ENCODE measurements at regions not wholly inside any gene's neighbourhood (a gene's known extent, or its start where the extent isn't known, plus 50 kb on each side); places are given as distances from the start of the nearest gene placed in this dataset.

GRCh38 chr2:220127311-220127710 lies 499.9 kb downstream of the SLC4A3 start:
- no peak for DNase-seq

DNA sequence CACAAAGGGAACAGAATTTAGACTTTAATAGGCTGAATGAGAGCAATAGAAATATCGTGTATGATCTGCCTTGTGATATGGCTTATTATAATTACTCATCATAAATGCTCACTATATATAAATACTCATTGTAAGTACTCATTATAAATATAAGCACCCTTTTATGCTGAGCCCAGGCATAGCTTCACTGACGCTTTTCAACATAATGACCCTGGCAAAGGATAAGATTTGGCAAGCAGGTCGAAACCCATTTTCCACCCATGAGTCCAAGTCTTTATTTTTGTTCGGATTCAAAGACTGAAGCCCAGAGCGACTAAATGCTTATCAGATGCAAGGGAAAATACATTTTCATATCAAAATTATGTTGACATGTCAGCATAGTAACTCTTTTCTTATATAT lies 500.4 kb downstream of the SLC4A3 start:
- DNase-seq = no peak

DNA sequence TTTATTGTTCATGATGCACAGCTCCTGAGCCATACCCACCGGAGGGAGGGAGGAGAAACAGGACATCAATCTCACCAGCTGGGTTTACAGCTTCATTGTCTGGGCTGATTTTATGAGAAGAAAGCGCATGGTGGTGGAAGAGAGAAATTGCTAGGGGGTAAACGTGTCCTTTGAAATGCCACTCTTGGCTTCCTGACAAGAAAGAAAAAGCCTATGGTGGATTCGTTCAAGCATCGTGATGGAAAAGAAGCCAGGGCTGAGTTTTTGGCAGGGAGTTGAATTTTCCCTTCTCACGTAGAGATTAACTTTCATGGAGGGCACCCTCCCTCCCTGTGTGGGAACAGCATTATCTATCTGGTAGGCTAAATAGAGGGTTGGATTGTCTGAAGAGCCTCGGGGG lies 502.0 kb downstream of the SLC4A3 start:
- DNase-seq = no peak

DNA sequence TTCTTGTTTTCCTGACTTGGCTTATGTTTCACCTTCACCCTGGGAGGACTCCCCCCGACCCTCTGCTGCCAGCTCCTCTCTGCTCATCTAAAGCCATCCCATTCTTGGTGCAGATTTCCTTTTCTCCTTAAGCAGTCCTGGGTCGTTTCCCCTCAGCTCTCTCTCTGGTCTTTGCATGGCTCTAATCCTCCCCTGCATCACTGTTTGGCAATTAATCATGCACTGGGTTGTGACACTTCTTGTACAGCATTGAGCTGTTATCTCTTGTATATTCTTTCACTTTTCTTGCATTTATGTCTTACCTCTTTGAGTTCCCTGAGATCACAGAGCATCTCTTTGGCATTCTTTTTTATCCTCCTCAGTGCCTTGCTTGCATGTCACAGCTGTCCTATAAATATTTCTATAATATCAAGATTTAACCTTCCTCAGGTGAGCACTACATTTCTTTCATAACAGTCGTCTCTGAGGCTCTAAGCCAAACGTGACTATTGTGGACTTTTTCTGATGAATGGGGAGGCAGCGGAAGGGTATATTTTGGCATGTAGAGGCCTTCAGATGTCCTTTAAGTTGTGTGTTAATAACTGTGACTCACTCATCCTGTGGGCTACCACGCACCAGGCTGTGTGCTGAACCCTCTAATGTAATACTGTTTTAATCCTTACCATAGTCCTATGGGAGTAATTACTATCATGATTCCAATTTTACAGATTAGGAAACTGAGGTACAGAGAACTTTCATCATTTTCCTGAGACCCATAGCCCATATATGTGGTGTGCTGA lies 507.5 kb downstream of the SLC4A3 start:
- no peak for DNase-seq

DNA sequence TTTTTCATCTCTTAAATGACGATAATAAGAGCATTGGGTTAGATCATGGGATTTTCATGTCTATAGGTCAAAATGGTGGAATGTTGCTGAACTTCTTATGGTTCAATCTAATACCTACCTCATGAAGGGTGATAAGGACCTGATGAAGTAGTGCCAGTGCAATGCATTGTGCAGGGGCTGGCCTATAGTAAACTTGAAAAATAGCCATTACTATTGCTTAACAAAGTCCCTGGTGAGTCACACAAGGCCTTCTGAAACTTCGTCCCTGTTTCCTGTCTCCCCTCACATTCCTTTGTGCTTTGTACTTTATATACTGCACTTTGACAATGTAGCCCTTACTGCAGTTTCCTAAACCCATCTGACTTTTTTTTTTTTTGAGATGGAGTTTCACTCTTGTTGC lies 515.9 kb downstream of the SLC4A3 start:
- no peak for DNase-seq

GRCh38 chr2:220144411-220144810 lies 517.0 kb downstream of the SLC4A3 start:
- DNase-seq = no peak

DNA sequence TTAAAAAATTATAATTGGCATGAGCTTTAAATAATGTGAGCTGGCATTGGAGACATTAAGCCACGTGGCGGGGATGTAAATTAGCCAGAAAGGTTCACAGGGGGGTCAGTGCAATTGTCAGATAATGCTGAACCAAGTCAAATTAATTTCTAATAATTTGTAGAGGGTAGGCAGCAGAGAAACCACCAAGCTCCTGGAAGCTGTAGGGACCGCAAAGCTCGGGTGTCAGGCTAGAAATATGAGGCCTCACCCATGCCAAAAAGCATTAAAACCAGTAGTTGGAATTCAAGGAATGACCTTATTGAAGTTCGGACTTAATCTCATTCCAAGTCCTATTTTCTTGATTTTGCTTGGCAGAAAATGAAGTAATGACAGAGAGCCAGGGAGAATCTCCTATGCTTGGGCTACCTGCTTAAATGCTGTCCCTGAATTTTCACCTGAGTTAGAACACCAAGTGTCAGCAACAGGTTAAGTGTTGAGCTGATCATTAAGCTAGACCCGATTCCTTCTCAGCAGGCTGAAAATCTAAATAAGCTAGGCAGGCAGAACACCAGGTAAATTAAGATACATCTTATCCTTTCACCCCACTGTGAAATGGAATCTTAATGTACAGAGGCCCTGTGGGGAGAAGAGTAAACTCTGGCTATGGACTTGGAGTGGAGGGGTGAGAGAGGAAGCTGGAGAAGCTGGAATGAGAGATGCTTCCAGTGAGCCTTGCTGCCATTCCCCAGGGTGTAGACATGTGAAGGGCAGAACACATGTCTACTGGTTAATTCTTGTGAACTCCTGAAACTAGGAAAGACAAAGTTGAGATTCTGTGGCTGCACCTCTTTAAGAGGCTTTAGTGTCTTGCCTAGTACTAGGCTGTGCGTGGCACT lies 520.0 kb downstream of the SLC4A3 start:
- no peak for DNase-seq

DNA sequence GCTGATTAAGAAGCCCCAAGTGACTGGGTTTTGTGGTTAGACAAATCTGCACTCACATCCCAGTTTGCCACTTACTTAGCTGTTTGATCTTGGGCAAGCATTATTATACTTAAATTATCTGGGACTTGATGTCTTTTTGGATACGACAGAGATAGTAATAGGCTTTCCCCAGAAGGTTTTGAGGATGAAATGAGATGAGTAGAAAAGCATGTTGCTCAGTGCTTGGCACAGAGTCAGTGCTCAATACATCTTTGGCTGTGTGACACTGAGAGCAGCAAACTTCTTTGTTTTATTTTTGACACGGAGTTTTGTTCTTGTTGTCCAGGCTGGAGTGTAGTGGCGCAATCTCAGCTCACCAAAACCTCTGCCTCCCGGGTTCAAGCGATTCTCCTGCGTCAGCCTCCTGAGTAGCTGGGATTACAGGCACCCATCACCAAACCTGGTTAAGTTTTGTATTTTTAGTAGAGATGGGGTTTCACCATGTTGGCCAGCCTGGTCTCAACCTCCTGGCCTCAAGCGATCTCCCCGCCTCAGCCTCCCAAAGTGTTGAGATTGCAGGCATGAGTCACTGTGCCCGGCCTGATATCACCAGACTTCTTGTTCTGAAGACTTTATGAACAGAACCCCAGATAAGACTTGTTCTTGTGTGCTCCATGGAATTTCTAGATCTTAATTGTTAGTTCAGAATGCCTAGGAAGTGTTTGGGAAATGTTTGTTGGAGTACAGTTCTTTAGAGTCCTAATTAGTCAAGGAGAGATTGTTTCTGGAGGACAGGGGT lies 521.2 kb downstream of the SLC4A3 start:
- DNase-seq = no peak

GRCh38 chr2:220151341-220151740 lies 523.9 kb downstream of the SLC4A3 start:
- no peak for DNase-seq

GRCh38 chr2:220152281-220152935 lies 525.0 kb downstream of the SLC4A3 start:
- no peak for DNase-seq

- no peak for DNase-seq
These were observed 525.7 kb downstream of the SLC4A3 start for GRCh38 chr2:220153118-220153517.

GRCh38 chr2:220154304-220154703 lies 526.9 kb downstream of the SLC4A3 start:
- no peak for DNase-seq

- no peak for DNase-seq
These were observed 529.9 kb downstream of the SLC4A3 start for GRCh38 chr2:220157312-220157711.

DNA sequence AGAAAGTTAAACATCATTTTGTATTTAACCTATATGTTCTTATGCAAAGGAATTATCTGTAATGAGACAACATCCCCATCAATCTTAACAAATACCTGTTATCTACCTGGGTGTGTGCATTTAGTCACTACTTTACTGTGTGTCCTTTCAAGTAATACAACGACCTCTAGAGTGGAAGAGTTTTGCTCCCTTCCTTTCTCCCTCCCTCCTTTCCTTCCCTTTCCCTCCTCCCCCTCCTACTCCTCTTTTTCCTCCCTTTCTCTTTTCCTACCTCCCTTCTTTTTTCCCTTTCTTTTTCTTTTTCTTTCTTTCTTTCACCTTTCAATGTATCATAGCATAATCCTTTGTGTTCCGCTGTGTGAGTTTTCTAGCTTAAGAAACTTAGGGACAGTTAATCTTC lies 532.3 kb downstream of the SLC4A3 start:
- no peak for DNase-seq

- DNase-seq = no peak
These were observed 534.9 kb downstream of the SLC4A3 start for GRCh38 chr2:220162320-220162719.

GRCh38 chr2:220163486-220163885 lies 536.1 kb downstream of the SLC4A3 start:
- DNase-seq = no peak

DNA sequence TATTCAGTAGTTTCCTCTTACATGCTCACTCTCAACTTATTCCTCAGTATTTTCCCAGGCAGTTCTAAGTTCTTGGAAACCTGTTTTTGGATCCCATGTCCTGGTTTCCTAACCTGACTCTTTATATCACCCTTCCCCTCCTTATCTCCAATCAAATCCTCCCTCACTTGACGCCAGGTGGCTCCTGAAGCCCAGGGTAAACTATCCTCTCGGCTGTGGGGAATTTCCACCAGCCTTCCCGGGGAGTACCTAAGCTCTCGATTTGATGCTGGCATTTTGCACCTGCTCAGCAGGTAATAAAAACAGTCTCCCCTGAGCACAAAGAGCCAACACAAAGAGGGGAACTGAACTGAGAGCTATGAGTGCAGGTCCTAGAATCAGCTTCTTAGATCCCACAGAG lies 538.0 kb downstream of the SLC4A3 start:
- DNase-seq = peak; percentile 58

DNA sequence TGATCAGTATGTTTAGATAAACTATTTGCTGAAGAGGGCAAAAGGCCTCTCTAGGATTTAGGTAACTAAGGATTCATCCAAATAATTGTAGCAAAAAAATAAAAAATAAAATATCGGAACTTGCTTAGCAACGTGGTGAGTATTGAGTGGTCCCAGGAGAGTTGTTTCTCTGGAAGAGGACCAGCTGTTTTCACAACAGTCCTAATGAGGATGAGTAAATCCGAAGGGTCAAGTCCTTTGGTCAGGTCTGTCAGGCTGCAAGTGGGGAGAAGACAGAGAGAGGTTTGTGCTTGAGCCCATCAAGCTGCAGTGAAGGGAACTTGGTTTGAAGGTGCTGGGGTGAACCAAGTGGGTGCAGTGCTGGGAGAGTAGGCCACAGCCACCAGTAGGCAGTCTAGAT lies 539.2 kb downstream of the SLC4A3 start:
- DNase-seq = no peak

DNA sequence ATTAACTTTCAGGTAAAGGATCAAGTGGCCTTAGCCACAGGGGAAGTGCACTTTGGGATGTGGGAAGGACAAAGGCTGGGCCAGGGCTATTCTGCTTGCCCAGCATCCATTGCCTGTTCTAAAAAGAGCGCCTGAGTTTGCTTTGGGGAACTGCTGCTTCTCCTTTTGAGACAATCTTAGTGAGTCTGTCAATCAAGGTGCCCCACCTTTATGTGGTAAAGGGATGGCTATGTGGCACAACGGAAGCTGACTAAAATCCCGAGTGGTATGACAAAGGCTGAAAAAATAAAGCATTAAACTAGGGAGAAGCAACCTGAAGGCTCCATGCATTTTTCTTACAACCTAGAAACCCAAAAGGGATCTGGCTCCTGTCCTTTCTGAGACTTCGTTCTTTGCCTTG lies 540.5 kb downstream of the SLC4A3 start:
- DNase-seq = no peak

GRCh38 chr2:220168891-220169546 lies 541.6 kb downstream of the SLC4A3 start:
- no peak for DNase-seq

- DNase-seq = no peak
These were observed 547.4 kb downstream of the SLC4A3 start for GRCh38 chr2:220174826-220175225.

DNA sequence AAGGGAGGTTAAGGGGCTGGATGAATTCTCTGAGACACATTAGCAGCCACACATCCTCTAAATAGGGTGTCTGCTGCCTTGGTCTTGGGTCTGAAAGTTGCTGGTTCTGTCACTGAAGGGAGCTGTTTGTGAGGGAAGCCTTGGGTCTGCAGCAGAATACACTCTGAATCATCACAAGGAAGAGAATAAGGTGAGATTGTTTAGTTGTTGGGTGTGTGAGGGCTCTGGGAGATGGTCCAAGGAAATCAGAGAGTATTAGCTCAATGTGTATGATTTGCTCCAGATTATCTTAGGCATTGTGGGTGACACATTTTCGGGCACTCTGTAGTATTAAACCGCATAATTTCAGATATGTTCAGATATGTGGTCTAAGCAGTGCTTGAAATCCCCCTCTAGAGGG lies 548.5 kb downstream of the SLC4A3 start:
- DNase-seq = no peak

Measured in NCI-H2107 (cell line).